PC-3 (cell line): ENCODE measurements at regions not wholly inside any gene's neighbourhood (a gene's known extent, or its start where the extent isn't known, plus 50 kb on each side); places are given as distances from the start of the nearest gene placed in this dataset.

ENCODE experiments used
- CTCF ChIP-seq: fragments of 300-600 bp; sonication (generic); conservative IDR thresholded peaks from 2 replicates; pipeline ENCODE4 v1.5.1; 2017; ENCODE audit warnings: antibody characterized with exemption, low read depth, mild to moderate bottlenecking, low read length
- EZH2phosphoT487 ChIP-seq: fragments of 300-600 bp; sonication (generic); IDR thresholded peaks from 2 replicates; pipeline ENCODE4 v1.6.1; 2018; ENCODE audit warnings: mild to moderate bottlenecking, antibody characterized with exemption, low read length, borderline replicate concordance

- no peak for TF ChIP-seq CTCF
- no peak for TF ChIP-seq EZH2phosphoT487
Measured at GRCh38 chr13:111953546-111954178, 113.3 kb upstream of the SOX1 start.
